ENCODE measurements at regions not wholly inside any gene's neighbourhood (a gene's known extent, or its start where the extent isn't known, plus 50 kb on each side); places are given as distances from the start of the nearest gene placed in this dataset.

- TF ChIP-seq HNRNPK (IDR thresholded peaks at IDR 0.05; ENCODE audit: low read depth, low read length, poor library complexity, severe bottlenecking) (no peak), HMGXB4 (CRISPR knock-in tag; IDR thresholded peaks at IDR 0.05; ENCODE audit: borderline replicate concordance in 1 of 2, low read depth in 1 of 2) (no peak), ZNF660 (CRISPR knock-in tag; IDR thresholded peaks at IDR 0.05; ENCODE audit: borderline replicate concordance, low read depth) (no peak), ZNF484 (CRISPR knock-in tag; IDR thresholded peaks at IDR 0.05; ENCODE audit: borderline replicate concordance, low read depth) (no peak), ZXDC (CRISPR knock-in tag; IDR thresholded peaks at IDR 0.05) (no peak)
- no peaks in the 10 kb centered on the region; a peak in 1 of 5 replicates for H3K27me3 ChIP-seq (ENCODE audit: control insufficient read depth in 1 of 2, insufficient read depth in 2 of 2, low read length in 2 of 2)
These were observed 86.0 kb downstream of the SPP2 start for GRCh38 chr2:234136461-234136860.

More at GRCh38 chr2:234136461-234136860, 86.0 kb downstream of the SPP2 start:
- Histone ChIP-seq H3K79me2 (ENCODE audit: insufficient read depth, low read length) (no peaks in the 10 kb centered on the region), H3K9me3 (ENCODE audit: low read length) (no peaks in the 10 kb centered on the region), H4K20me1 (ENCODE audit: insufficient read depth, low read length) (no peaks in the 10 kb centered on the region), H3K27ac (ENCODE audit: extremely low read length, insufficient read depth, low read length) (no peak overlapping the region), H3K4me3 (replicated peaks in 1 of 3; ENCODE audit: insufficient read depth in 1 of 3, low read depth in 2 of 3, low read length in 3 of 3) (no peak overlapping the region), H3K4me2 (ENCODE audit: low read depth, low read length) (no peak overlapping the region), H3K36me3 (replicated peaks in 1 of 2; ENCODE audit: control insufficient read depth in 1 of 2, insufficient read depth in 2 of 2, low read length in 2 of 2) (no peaks in the 10 kb centered on the region), H3K9ac (ENCODE audit: insufficient read depth, low read depth, low read length) (no peak overlapping the region), H2AFZ (ENCODE audit: low read length) (no peak overlapping the region), H3K4me1 (ENCODE audit: insufficient read depth, low read length) (no peaks in the 10 kb centered on the region)
- ChIA-PET POLR2A (no interaction called here), CTCF (ENCODE audit: low intra/inter-chr PET ratio, low total read pairs) (interaction anchor here (1.6 to 2.5 kb wide), 4 partner anchors 122 to 980 kb away, joined by 4 to 15 read pairs (median 8); no protein-coding TSS in a partner anchor)
- in situ Hi-C loops (cut with HindIII; ENCODE audit: extremely low pct_ligation_motif_present, low pct_unique_long_range_greater_than_20kb): loop anchor here (5.0 to 10.0 kb wide), 3 partner anchors 111 to 978 kb away; partner anchors contain the start of gene ARL4C
- ATAC-seq: no peak
- intact Hi-C loops (cut with micrococcal nuclease; ENCODE audit: unreplicated experiment): loop anchor here (5.0 kb wide), 2 partner anchors 411 to 739 kb away; no protein-coding TSS in a partner anchor
- no TSS peak for BruUV-seq (replicated peaks)
- DNase-seq (ENCODE audit: low spot score): no peak
- FAIRE-seq: no peak

Measured in HepG2 (cell line).